ENCODE measurements at regions not wholly inside any gene's neighbourhood (a gene's known extent, or its start where the extent isn't known, plus 50 kb on each side); places are given as distances from the start of the nearest gene placed in this dataset.

GRCh38 chr2:13093416-13093991 lies 376.8 kb downstream of the TRIB2 start:
- TF ChIP-seq NFRKB (IDR thresholded peaks at IDR 0.05) (no peak), FOXM1 (IDR thresholded peaks at IDR 0.05; ENCODE audit: borderline replicate concordance) (no peak)

All from HEK293T (cell line).